Mesodermal cell (in vitro differentiated cells): ENCODE measurements at regions not wholly inside any gene's neighbourhood (a gene's known extent, or its start where the extent isn't known, plus 50 kb on each side); places are given as distances from the start of the nearest gene placed in this dataset.

Experiments
- H3K27ac ChIP-seq: 2 replicates; pipeline ENCODE4 v1.7.0; 2013; ENCODE audit warnings: mild to moderate bottlenecking, low read depth, low read length, moderate library complexity; ENCODE audit not compliant: severe bottlenecking
- H3K36me3 ChIP-seq: 2 replicates; pipeline ENCODE4 v1.7.1; 2013; ENCODE audit warnings: mild to moderate bottlenecking, low read length, moderate library complexity; ENCODE audit not compliant: control insufficient read depth, insufficient read depth
- H3K4me1 ChIP-seq: one replicate; pipeline ENCODE4 v1.7.1; 2013; ENCODE audit warnings: mild to moderate bottlenecking, low read length; ENCODE audit not compliant: insufficient read depth, control insufficient read depth, poor library complexity, severe bottlenecking
- H3K4me3 ChIP-seq: 2 replicates; pipeline ENCODE4 v1.7.0; 2013; ENCODE audit warnings: low read length, control low read depth, mild to moderate bottlenecking; ENCODE audit not compliant: insufficient read depth, poor library complexity, severe bottlenecking; ENCODE audit errors: extremely low read depth
- H3K9me3 ChIP-seq: 2 replicates; pipeline ENCODE4 v1.7.1; 2013; ENCODE audit warnings: mild to moderate bottlenecking, low read length, moderate library complexity; ENCODE audit not compliant: control insufficient read depth
- WGBS, 2 experiments: methylation state at CpG; one replicate each; pipeline ENCODE4 v1.1.5; 2013; ENCODE audit warnings: missing lambda C conversion rate in 2 of 2; ENCODE audit not compliant: insufficient coverage in 2 of 2; 5-methylcytosine and 5-hydroxymethylcytosine counted together

GRCh38 chr9:13862654-13863053, 451.3 kb downstream of the NFIB start:
- H3K27ac ChIP-seq, result no peak overlapping the region
- H3K9me3 ChIP-seq, result no peaks in the 10 kb centered on the region
- peaks cover 4% of the 10 kb centered on the region for H3K4me1 ChIP-seq
- H3K36me3 ChIP-seq, result no peaks in the 10 kb centered on the region
- no peak overlapping the region for H3K4me3 ChIP-seq

- no peaks in the 10 kb centered on the region for H3K9me3 ChIP-seq
- H3K4me3 ChIP-seq, result no peak overlapping the region
- no peaks in the 10 kb centered on the region for H3K36me3 ChIP-seq
- 71% methylated on average over 2 of the region's 3 CpGs; no CpG with 5 or more reads in 1 of the 2 experiments for whole genome bisulfite sequencing, 2 experiments
- H3K27ac ChIP-seq, result no peak overlapping the region
- H3K4me1 ChIP-seq, result peaks cover 4% of the 10 kb centered on the region
Measured at GRCh38 chr9:13860946-13861640, 452.8 kb downstream of the NFIB start.

GRCh38 chr9:13860019-13860418, 453.9 kb downstream of the NFIB start:
- Histone ChIP-seq H3K36me3 (no peaks in the 10 kb centered on the region), H3K4me3 (no peak overlapping the region), H3K9me3 (no peaks in the 10 kb centered on the region), H3K4me1 (peaks cover 4% of the 10 kb centered on the region), H3K27ac (no peak overlapping the region)
- WGBS, 2 experiments, result 88 to 97% methylated on average over 2 to 3 of the region's 5 CpGs

GRCh38 chr9:13857521-13857920, 456.4 kb downstream of the NFIB start:
- H3K9me3 ChIP-seq, result no peaks in the 10 kb centered on the region
- H3K36me3 ChIP-seq, result no peaks in the 10 kb centered on the region
- no peak overlapping the region for H3K4me3 ChIP-seq
- H3K27ac ChIP-seq, result no peak overlapping the region
- H3K4me1 ChIP-seq, result peaks cover 4% of the 10 kb centered on the region

GRCh38 chr9:13847270-13847669, 466.7 kb downstream of the NFIB start:
- peaks cover 4% of the 10 kb centered on the region for H3K9me3 ChIP-seq
- no peaks in the 10 kb centered on the region for H3K4me1 ChIP-seq
- H3K36me3 ChIP-seq, result no peaks in the 10 kb centered on the region
- H3K27ac ChIP-seq, result no peak overlapping the region
- 100% methylated on average over 1 of the region's 2 CpGs; no CpG with 5 or more reads in 1 of the 2 experiments for WGBS, 2 experiments
- no peak overlapping the region for H3K4me3 ChIP-seq

GRCh38 chr9:13845460-13845859, 468.5 kb downstream of the NFIB start:
- WGBS, 2 experiments, result 100% methylated on average over 1 of the region's 2 CpGs; no CpG with 5 or more reads in 1 of the 2 experiments
- H3K9me3 ChIP-seq, result peaks cover 4% of the 10 kb centered on the region
- no peaks in the 10 kb centered on the region for H3K36me3 ChIP-seq
- no peak overlapping the region for H3K27ac ChIP-seq
- no peak overlapping the region for H3K4me3 ChIP-seq
- no peaks in the 10 kb centered on the region for H3K4me1 ChIP-seq

- H3K4me3 ChIP-seq, result no peak overlapping the region
- 94 to 97% methylated on average over 2 of the region's 7 CpGs for WGBS, 2 experiments
- H3K9me3 ChIP-seq, result peaks cover 4% of the 10 kb centered on the region
- no peak overlapping the region for H3K27ac ChIP-seq
- no peaks in the 10 kb centered on the region for H3K4me1 ChIP-seq
- H3K36me3 ChIP-seq, result no peaks in the 10 kb centered on the region
Measured at GRCh38 chr9:13841746-13842462, 472.0 kb downstream of the NFIB start.

- Histone ChIP-seq H3K27ac (no peak overlapping the region), H3K9me3 (peaks cover 8% of the 10 kb centered on the region), H3K4me1 (no peaks in the 10 kb centered on the region), H3K4me3 (no peak overlapping the region), H3K36me3 (no peaks in the 10 kb centered on the region)
Measured at GRCh38 chr9:13832446-13832845, 481.5 kb downstream of the NFIB start.

GRCh38 chr9:13823026-13823425, 490.9 kb downstream of the NFIB start:
- Histone ChIP-seq H3K4me1 (no peaks in the 10 kb centered on the region), H3K9me3 (no peaks in the 10 kb centered on the region), H3K4me3 (no peak overlapping the region), H3K27ac (no peak overlapping the region), H3K36me3 (no peaks in the 10 kb centered on the region)

GRCh38 chr9:13817754-13818278, 496.1 kb downstream of the NFIB start:
- Histone ChIP-seq H3K4me1 (no peaks in the 10 kb centered on the region), H3K27ac (no peak overlapping the region), H3K9me3 (no peaks in the 10 kb centered on the region), H3K36me3 (no peaks in the 10 kb centered on the region), H3K4me3 (no peak overlapping the region)
- no CpG with 5 or more reads among the region's 1 CpG for WGBS, 2 experiments

- no peaks in the 10 kb centered on the region for H3K36me3 ChIP-seq
- H3K4me3 ChIP-seq, result no peak overlapping the region
- H3K27ac ChIP-seq, result no peak overlapping the region
- WGBS, 2 experiments, result no CpG with 5 or more reads among the region's 3 CpGs
- H3K4me1 ChIP-seq, result no peaks in the 10 kb centered on the region
- H3K9me3 ChIP-seq, result no peaks in the 10 kb centered on the region
Measured at GRCh38 chr9:13816837-13817236, 497.1 kb downstream of the NFIB start.
